HepG2 (cell line): ENCODE measurements at regions not wholly inside any gene's neighbourhood (a gene's known extent, or its start where the extent isn't known, plus 50 kb on each side); places are given as distances from the start of the nearest gene placed in this dataset.

ENCODE experiments used
- HCFC1 ChIP-seq: fragments of 150-350 bp; IDR thresholded peaks from 2 replicates; pipeline ENCODE4 v1.6.1; 2014; ENCODE audit warnings: low read depth, low read length
- KAT2B ChIP-seq: fragments of 150-350 bp; IDR thresholded peaks from 2 replicates; pipeline ENCODE4 v1.6.1; 2014; ENCODE audit warnings: low read depth, low read length, borderline replicate concordance
- ZSCAN30 ChIP-seq: sonication (generic); formaldehyde crosslinking; IDR thresholded peaks from 2 replicates; pipeline ENCODE4 v1.5.0; 2020; ENCODE audit warnings: mild to moderate bottlenecking, missing genetic modification reagents
- TF ChIP-seq, protein P1 (sequence below): sonication (generic); formaldehyde crosslinking; conservative IDR thresholded peaks from 2 replicates; pipeline ENCODE4 v1.5.0; 2020; ENCODE audit warnings: missing genetic modification reagents

DNA sequence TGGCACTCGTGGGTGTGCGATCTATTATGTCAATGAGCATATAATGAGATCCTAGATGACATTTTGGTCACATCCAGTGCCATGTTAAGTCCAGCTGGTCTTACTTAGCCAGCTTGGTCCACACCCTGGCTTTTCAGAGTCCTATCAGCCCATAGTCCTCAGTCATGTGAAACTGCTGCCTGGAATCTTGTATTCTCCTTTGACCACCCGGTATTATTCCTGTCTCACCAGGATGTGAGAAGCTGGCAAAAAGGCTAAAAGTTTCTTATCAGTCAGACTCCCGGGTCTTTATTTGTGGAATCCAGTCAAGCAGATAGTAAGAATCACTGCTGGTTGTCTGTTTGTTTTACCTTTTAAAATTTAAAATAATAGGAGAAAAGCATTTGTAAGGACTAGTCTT is 705.6 kb upstream of the GHITM start:
- TF ChIP-seq HCFC1: no peak
- TF ChIP-seq, protein P1, sequence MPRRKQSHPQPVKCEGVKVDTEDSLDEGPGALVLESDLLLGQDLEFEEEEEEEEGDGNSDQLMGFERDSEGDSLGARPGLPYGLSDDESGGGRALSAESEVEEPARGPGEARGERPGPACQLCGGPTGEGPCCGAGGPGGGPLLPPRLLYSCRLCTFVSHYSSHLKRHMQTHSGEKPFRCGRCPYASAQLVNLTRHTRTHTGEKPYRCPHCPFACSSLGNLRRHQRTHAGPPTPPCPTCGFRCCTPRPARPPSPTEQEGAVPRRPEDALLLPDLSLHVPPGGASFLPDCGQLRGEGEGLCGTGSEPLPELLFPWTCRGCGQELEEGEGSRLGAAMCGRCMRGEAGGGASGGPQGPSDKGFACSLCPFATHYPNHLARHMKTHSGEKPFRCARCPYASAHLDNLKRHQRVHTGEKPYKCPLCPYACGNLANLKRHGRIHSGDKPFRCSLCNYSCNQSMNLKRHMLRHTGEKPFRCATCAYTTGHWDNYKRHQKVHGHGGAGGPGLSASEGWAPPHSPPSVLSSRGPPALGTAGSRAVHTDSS (CRISPR knock-in tag): no peak
- no peak for TF ChIP-seq KAT2B
- TF ChIP-seq ZSCAN30 (CRISPR knock-in tag): no peak
